ENCODE measurements at regions not wholly inside any gene's neighbourhood (a gene's known extent, or its start where the extent isn't known, plus 50 kb on each side); places are given as distances from the start of the nearest gene placed in this dataset.
"Not testable (repeated sequence)": the region's sequence is repeated elsewhere in the genome, so short reads cannot be mapped to it uniquely, and the experiment has no call there.

DNA sequence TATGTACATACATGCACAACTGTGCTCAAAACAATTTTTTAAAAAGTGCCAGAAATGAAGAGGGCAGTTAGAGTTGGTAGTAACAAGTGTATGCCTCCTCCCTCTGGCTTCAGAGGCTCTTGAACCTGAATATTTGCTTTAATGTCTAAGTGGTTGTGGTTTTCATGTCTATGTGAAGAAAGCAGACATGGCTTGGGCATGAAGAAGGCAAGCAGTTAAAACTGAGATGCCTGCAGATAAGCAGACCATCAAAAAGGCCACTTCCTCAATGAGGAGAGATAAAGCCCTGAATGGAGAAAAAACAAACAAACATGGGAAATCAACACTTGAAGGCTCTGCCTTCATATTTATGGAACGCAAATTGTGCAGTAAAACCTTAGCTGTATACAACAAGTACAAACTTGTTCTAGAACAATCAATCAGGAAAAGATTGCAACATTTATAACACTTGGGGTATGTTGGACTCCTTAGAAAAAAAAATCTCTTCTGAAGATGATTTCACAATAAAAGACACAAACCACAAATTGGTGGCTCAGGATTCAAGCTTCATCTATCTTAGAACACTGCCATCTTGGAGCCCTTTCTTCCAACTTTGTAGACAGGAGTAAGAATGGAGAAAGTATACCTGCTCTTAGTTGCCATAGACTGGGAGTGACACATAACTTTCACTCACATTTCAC, 52.7 kb upstream of the PLA2G4A start:
- no peak for DNase-seq (ENCODE audit: low read depth)

DNA sequence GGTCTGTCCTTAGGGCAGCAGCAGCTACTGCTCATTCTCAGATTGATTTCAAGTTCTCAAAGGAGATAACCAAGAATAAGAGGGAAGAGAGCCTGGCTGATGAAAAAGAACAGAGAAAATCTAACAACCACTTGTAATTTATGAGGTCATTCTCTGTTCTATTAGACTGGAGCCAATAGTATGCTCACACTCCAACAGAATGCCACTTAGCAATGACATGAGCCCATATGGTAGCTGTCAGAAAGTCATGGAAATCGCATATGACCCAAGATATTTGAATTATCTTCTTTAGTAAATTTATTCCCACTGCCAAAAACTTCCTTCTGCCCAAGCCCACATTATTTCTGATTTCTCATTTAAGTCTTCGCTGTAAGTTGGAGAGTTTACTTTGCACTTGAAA, 53.7 kb upstream of the PLA2G4A start:
- no peak for DNase-seq (ENCODE audit: low read depth)

DNA sequence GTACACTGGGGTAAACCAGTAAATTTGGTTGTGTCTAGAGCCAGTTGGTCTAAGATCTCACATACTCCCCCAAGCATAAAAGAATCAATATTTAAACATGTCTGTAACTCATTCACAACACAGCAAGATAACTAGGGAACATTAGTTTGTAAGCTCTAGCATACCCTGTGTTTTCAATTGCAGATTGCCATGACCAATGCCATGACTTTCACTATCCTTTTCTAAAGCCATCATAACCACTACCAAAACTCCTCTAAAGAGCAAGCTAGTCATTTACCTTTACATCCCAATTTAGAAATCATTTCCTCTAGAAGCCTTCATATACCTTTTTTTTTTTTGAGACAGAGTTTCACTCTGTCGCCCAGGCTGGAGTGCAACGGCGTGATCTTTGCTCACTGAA, 56.5 kb upstream of the PLA2G4A start:
- no peak for DNase-seq (ENCODE audit: low read depth)

DNA sequence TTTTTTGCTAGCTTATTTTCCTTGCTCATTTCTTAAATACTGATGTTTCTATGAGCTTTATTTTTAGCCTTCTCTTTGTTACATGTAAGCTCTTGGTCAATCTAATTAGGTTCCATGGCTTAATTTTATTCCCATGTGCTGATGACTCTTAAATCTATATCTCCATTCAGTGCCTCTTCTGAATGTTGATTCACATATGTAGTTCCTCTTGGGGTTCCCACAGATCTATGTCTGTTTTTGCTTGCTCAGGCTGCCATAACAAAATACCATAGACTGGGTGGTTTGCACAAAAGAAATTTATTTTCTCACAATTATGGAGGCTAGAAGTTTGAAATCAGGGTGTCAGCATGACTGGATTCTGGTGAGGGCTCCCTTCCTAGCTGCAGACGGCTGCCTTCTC, 58.3 kb upstream of the PLA2G4A start:
- no peak for DNase-seq (ENCODE audit: low read depth)

DNA sequence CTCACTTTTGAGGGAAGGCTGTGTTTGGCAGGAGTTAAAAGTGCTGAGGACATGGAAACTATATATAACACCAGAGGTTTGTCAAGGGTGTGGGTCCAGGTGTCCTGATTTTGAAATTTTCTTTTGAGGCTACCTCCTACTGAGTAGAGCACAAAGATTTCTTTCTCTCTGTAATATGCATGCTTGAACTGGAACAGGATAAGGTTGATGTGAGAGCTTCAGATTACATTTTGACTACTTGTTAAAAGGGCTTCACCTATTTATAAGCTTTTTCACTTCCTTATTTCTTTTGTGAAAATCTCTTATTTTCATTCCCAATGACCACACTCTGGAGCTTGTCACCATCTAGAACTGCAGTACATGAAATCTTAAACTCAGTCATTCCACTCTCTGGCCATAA, 59.8 kb upstream of the PLA2G4A start:
- DNase-seq (ENCODE audit: low read depth) = no peak

DNA sequence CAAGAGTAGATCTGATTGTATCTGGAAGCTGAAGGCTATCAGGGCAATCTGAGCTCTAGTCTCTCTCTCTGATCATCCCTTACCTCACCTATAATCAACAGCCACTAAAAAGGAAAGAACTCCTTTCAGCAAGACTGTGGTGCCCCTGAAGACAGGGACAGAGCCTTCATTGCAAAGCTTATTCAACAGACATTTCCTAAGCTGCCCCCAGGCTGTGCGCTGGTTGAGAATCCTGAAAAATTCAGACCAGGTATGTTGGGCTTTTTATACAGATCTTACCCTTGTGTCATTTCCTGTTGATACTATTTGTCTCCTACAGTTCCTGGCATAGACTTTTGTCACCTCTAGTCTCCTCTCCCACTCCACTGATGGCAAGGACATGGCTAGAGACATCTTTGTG, 63.3 kb upstream of the PLA2G4A start:
- DNase-seq (ENCODE audit: low read depth) = no peak

DNA sequence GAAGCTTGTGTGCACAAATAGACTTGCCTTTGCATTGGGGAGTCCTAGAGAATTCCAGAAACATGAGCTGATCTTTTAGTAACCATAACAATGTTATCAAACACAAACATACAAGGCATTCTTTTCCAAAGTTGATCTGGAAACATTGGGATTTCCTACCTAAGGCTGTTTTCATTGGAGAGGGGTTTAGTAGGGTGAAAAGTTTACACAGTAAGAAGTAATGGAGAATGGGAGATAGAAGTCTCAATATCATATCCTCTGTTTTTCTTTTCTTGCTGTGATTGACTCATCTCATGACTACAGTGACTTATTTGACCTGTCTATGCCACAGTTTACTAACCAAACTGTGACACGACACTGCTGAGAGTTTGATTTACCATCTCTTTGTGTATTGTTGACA, 65.6 kb upstream of the PLA2G4A start:
- peak; percentile 51 for DNase-seq (ENCODE audit: low read depth)

DNA sequence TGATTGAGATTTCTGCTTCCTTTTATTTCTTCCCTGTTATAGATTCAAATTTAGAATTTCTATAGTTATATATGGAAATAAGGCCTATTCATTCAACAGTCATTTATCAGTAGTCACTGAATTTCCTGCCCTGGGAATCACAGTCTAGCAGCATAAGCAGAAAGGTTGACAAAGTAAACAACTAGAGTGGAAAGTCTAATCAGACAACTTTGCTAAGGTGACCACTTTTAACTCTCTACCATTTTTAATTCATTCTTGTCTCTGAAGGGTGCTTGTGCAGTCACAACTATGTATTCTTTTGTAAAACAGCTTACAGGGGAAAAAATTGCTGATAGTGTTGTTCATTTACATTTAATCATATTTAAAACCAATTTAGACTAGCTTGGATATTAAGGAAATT, 66.1 kb upstream of the PLA2G4A start:
- no peak for DNase-seq (ENCODE audit: low read depth)

DNA sequence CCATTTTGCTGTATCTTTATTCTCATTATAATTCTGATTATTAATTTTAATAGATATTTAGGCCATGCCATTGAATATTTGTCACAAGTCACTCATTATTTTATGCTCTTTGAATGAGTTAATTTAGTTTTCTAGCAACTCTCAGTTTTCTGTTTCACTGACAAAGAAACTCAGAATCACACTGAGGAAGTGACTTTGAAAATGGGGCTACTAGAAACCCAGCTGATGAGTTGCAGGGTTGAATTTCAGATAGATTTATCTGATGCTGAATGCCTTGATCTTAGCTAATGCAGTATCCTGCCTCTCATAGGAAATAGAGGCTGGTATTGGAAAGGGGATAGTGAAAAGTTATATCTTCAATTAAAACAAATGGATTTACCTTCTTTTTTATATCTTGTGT, 67.4 kb upstream of the PLA2G4A start:
- no peak for DNase-seq (ENCODE audit: low read depth)

DNA sequence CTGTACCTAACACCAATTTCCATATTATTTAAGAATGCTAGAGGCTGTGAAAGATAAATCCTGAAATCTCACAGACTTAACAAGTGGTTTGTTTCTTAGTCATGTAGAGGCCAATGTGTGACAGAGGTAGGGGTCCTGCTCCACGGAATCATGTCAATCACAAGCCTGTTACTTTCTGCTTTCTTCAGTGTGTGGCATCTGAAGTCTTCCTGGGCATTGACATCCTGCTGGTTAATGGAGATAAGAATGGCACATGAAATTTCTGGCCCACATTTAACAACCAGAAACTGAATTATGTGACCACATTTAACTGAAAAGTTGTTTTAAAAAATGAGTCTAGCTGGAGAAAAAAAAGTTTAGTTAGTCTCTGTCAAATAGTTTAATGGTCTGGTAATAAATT, 68.3 kb upstream of the PLA2G4A start:
- no peak for DNase-seq (ENCODE audit: low read depth)

DNA sequence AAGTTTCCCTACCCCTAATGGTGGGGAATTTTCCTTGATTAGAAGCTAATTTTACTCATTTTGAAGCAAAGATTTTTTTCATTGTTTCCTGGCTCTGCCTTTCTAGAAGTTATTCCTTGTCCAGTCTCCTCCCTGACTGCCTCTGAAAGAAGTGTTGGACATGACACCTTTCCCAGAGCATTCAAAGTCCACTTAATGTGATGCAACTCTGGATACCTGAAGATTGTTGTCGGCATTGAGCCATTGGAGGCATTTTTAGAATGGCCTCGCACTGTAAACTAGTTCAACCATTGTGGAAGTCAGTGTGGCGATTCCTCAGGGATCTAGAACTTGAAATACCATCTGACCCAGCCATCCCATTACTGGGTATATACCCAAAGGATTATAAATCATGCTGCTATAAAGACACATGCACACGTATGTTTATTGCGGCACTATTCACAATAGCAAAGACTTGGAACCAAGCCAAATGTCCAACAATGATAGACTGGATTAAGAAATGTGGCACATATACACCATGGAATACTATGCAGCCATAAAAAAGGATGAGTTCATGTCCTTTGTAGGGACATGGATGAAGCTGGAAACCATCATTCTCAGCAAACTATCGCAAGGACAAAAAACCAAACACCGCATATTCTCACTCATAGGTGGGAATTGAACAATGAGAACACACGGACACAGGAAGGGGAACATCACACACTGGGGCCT, 69.7 kb upstream of the PLA2G4A start:
- not testable (repeated sequence) for DNase-seq (ENCODE audit: low read depth)

DNA sequence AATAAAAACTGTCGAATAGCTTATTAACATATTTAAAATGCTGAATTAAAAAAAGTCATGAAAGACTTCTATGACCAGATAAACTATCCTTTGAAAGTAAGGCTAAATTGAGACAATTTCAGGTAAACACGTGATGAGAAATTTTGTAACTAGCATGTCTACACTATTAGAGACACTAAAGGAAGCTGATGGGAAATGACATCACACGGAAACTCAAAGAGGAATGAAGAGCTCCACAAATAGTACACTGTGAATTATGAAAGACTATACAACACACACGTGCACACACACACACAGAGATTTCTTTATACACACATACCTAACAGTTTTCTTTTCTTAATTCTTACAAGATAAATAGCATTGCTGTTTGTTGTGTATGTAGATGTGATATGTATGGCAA, 70.9 kb upstream of the PLA2G4A start:
- DNase-seq (ENCODE audit: low read depth) = no peak

DNA sequence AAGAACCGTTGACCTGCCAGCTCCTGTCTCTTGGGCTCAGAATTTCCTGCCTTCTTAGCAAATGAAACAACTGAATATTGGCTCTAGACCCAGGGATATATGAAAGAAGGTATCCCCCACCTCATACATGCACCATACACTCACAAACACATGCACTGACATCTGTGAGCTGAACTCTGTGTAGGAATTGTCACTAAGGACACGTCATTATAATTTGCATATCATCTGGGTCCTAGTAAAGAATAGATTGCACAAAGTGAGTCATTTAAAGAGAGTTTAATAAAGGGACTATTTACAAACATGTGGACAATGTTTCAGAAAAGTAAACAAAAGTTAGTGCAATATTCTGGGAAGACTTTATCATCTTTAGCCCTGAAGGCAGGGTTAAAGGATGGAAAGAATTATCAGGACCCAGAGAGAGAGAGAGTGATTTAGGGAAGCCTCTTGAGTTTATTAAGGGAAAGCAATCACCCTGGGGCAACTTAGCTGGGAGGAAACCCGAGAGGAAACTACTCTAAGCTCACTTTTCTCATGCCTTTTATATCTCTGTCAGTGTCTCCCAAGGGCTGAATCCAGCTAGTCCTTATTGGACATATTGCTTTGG, 74.1 kb upstream of the PLA2G4A start:
- no peak for DNase-seq (ENCODE audit: low read depth)

DNA sequence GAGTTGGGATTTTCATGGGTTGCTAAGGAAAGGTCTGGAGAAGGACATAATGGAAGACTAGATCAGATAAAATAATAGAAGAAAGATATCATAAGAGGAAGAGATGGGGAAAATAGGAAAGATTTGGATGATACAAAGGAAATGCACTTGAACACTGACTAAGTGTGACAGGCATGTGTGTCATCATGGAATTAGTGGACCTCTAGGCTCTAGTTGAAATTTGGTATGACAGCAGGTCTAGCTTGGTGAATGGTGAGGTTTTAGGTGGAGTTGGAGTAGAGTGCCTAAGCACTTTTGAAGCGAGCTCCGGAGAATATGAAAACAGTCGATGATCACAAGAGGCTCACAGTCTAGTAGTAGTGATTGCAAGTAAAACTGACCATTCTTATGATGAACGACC, 73.0 kb upstream of the PTGS2 start:
- DNase-seq (ENCODE audit: low read depth) = peak; percentile 51

DNA sequence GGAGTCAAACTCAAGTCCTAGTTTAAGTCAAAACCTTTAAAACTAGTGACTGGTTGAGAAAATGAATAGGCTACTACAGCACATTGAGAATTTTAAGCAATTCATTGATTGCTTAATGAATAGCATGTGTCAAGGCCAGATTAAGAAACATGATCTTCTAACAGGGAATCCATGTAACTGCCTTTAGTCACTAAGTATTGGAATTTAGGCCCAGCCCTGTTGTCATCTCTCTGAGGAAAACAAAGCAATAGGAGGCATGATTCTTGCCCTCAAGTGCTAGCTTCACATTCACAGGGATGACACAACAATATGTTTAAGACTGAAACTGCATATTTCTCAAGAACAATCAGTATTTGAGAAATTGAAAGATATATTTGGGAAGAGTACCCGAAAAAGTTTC, 70.0 kb upstream of the PTGS2 start:
- no peak for DNase-seq (ENCODE audit: low read depth)

DNA sequence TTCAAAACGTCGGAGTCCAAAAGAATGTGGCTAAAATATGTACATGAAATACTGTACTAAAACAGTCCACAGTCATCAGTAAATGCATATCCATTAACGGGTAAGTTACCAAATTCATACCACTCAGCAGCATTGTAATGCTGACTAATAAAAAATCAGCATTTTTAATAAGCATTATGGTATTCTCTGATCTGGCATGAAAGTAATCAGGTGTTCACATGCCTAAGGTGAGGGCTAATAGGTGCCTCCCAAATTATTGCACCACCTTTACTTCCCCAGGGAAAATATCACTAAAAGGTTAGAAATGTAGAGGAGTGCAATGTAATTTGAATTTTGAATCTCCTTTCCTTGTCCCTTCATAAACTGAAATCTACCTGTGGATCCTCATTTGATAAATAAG, 69.6 kb upstream of the PTGS2 start:
- no peak for DNase-seq (ENCODE audit: low read depth)

DNA sequence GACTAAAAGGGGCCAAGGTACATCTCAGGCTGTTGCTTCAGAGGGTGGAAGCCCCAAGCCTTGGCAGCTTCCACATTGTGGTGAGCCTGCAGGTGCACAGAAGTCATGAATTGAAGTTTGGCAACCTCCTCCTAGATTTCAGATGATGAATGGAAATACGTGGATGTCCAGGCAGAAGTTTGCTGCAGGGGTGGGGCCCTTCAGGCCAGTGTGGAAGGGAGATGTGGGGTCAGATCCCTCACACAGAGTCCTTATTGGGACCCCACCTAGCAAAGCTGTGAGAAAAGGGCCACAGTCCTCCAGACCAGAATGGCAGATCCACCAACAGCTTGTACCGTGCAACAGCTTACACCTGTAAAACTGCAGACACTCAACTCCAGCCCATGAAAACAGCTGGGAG, 67.4 kb upstream of the PTGS2 start:
- DNase-seq (ENCODE audit: low read depth) = no peak

DNA sequence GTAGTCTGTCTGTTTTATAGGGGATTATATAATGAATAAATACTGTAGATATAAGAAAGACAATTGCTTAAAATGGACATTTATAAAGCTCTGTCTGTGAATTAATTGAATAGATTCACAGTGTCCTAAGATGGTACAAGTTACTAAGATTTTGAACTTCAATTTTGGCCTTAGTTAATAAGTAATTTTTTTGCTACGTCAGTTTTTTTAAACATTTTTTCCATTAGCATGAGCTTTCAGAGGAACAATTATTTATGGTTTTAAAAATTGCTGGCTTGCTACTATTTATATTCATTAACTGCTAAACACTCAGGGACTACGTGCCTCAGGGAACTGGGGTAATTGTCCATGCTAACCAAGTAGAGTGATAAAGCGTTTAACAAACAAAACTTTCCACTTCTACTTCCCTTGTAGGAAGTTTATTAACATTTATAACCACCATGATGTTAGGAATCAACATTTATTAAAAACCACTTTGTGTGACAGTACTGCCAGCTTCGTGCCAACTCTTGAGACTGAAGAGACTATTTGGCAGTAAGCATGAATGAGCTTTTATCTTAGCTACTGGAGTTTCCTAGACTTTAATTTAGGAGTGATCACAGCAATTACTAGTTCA, 65.4 kb upstream of the PTGS2 start:
- no peak for DNase-seq (ENCODE audit: low read depth)

DNA sequence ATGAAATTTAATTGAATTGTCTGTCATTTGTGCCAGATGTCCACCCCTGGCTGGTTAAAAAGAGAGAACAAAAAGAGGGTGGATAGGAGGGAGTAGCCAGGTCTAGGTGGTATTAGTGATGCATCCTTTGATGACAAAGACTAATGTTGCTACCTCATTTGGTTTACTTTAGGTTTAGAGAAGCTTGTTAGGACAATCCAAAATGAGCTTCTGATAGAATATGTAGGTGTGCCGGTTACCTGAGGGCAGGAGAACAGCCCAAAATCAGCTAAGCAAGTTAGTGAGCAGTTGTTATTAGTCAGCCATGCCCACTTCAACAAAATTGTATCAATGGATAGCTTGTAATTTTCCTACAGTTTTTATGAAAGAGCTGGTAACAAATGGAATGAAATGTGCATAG, 61.4 kb upstream of the PTGS2 start:
- no peak for DNase-seq (ENCODE audit: low read depth)

DNA sequence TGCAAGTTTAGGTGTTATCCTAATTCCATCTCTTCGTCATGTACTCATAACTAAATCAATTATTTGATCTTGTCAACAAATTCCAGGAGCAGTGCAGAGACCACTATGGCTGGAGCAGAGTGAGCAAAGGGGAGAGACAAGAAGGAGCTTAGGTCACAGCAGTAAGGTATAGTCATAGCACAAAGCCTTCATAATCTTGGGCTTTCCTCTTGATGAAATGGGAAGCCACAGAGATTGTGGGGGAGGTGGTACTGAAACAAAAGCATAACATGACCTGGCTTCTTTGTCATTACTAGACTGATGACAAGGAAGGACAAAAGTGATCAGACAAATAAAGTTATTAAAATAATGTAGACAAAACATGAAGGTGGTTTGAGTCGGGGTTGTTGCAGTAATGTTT, 60.1 kb upstream of the PTGS2 start:
- no peak for DNase-seq (ENCODE audit: low read depth)

DNA sequence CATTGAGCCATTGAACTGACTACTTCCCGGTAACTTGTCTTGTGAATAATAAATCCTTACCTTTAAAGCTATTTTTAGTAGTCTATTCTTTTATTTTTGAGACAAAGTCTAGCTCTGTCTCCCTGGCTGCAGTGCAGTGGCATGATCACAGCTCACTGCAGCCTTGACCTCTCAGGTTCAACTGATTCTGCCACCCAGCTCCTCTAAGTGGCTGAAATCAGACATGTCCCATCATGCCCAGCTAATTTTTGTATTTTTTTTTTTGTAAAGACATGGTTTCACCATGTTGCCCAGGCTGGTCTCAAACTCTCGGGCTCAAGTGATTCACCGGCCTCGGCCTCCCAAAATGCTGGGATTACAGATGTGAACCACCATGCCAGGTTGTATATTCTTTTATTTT, 59.3 kb upstream of the PTGS2 start:
- no peak for DNase-seq (ENCODE audit: low read depth)

DNA sequence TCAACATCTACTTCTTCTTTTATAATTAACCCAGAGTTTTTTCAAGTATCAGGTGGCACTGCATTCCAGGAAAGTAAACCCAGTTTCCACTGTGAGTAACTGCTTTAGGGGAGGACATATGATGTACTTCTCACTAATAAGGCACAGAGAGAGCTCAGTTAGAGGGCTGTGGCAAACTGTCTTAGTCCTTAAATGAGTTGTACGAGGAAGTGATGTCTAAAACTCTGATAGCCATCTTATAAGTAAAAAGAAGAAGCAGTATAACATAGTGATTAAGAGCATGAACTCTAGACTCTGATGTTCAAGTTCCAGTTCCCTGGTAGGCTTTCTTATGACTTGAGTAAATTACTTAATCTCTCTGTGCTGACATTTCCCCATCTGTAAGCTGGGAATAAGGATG, 58.7 kb upstream of the PTGS2 start:
- no peak for DNase-seq (ENCODE audit: low read depth)

All from HT1080 (cell line).